ENCODE measurements at regions not wholly inside any gene's neighbourhood (a gene's known extent, or its start where the extent isn't known, plus 50 kb on each side); places are given as distances from the start of the nearest gene placed in this dataset.

- no peak overlapping the region for H3K4me3 ChIP-seq (replicated peaks; ENCODE audit: insufficient read depth, low read length)
- no peak overlapping the region for H3K27ac ChIP-seq (replicated peaks)
- TF ChIP-seq GABPA (IDR thresholded peaks at IDR 0.05; ENCODE audit: low read depth) = no peak
- no peak for TF ChIP-seq SPI1 (IDR thresholded peaks at IDR 0.05; ENCODE audit: borderline replicate concordance, low read depth)
- TF ChIP-seq, protein P1, sequence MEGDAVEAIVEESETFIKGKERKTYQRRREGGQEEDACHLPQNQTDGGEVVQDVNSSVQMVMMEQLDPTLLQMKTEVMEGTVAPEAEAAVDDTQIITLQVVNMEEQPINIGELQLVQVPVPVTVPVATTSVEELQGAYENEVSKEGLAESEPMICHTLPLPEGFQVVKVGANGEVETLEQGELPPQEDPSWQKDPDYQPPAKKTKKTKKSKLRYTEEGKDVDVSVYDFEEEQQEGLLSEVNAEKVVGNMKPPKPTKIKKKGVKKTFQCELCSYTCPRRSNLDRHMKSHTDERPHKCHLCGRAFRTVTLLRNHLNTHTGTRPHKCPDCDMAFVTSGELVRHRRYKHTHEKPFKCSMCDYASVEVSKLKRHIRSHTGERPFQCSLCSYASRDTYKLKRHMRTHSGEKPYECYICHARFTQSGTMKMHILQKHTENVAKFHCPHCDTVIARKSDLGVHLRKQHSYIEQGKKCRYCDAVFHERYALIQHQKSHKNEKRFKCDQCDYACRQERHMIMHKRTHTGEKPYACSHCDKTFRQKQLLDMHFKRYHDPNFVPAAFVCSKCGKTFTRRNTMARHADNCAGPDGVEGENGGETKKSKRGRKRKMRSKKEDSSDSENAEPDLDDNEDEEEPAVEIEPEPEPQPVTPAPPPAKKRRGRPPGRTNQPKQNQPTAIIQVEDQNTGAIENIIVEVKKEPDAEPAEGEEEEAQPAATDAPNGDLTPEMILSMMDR (IDR thresholded peaks at IDR 0.05; ENCODE audit: insufficient read depth, low read length) = no peak
- TF ChIP-seq POLR2AphosphoS5 (IDR thresholded peaks at IDR 0.05; ENCODE audit: low read depth) = no peak
- TF ChIP-seq, protein P2, sequence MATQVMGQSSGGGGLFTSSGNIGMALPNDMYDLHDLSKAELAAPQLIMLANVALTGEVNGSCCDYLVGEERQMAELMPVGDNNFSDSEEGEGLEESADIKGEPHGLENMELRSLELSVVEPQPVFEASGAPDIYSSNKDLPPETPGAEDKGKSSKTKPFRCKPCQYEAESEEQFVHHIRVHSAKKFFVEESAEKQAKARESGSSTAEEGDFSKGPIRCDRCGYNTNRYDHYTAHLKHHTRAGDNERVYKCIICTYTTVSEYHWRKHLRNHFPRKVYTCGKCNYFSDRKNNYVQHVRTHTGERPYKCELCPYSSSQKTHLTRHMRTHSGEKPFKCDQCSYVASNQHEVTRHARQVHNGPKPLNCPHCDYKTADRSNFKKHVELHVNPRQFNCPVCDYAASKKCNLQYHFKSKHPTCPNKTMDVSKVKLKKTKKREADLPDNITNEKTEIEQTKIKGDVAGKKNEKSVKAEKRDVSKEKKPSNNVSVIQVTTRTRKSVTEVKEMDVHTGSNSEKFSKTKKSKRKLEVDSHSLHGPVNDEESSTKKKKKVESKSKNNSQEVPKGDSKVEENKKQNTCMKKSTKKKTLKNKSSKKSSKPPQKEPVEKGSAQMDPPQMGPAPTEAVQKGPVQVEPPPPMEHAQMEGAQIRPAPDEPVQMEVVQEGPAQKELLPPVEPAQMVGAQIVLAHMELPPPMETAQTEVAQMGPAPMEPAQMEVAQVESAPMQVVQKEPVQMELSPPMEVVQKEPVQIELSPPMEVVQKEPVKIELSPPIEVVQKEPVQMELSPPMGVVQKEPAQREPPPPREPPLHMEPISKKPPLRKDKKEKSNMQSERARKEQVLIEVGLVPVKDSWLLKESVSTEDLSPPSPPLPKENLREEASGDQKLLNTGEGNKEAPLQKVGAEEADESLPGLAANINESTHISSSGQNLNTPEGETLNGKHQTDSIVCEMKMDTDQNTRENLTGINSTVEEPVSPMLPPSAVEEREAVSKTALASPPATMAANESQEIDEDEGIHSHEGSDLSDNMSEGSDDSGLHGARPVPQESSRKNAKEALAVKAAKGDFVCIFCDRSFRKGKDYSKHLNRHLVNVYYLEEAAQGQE (IDR thresholded peaks at IDR 0.05; ENCODE audit: insufficient replicate concordance, low read depth) = no peak
- no peaks in the 10 kb centered on the region for H3K27me3 ChIP-seq (ENCODE audit: insufficient read depth, poor library complexity, severe bottlenecking)
- DNase-seq (ENCODE audit: low read depth in 1 of 2, low spot score in 1 of 2) = no peak
Measured at GRCh38 chr17:68792042-68792685, 163.0 kb downstream of the ABCA8 start.

- Histone ChIP-seq H3K27ac (replicated peaks) (no peak overlapping the region), H3K27me3 (ENCODE audit: insufficient read depth, poor library complexity, severe bottlenecking) (no peaks in the 10 kb centered on the region), H3K4me3 (replicated peaks; ENCODE audit: insufficient read depth, low read length) (no peak overlapping the region)
- DNase-seq (ENCODE audit: low read depth in 1 of 2, low spot score in 1 of 2) = no peak
- TF ChIP-seq POLR2AphosphoS5 (IDR thresholded peaks at IDR 0.05; ENCODE audit: low read depth) (no peak), SPI1 (IDR thresholded peaks at IDR 0.05; ENCODE audit: borderline replicate concordance, low read depth) (no peak), GABPA (IDR thresholded peaks at IDR 0.05; ENCODE audit: low read depth) (no peak)
- TF ChIP-seq, protein P2 (IDR thresholded peaks at IDR 0.05; ENCODE audit: insufficient replicate concordance, low read depth) = no peak
- TF ChIP-seq, protein P1 (IDR thresholded peaks at IDR 0.05; ENCODE audit: insufficient read depth, low read length) = no peak
Measured at GRCh38 chr17:68790931-68791330, 164.3 kb downstream of the ABCA8 start.

- Histone ChIP-seq H3K27me3 (ENCODE audit: insufficient read depth, poor library complexity, severe bottlenecking) (no peaks in the 10 kb centered on the region), H3K4me3 (replicated peaks; ENCODE audit: insufficient read depth, low read length) (no peak overlapping the region), H3K27ac (replicated peaks) (no peak overlapping the region)
- TF ChIP-seq POLR2AphosphoS5 (IDR thresholded peaks at IDR 0.05; ENCODE audit: low read depth) = no peak
- TF ChIP-seq, protein P2 (IDR thresholded peaks at IDR 0.05; ENCODE audit: insufficient replicate concordance, low read depth) = no peak
- TF ChIP-seq, protein P1 (IDR thresholded peaks at IDR 0.05; ENCODE audit: insufficient read depth, low read length) = no peak
- TF ChIP-seq GABPA (IDR thresholded peaks at IDR 0.05; ENCODE audit: low read depth) = no peak
- no peak for TF ChIP-seq SPI1 (IDR thresholded peaks at IDR 0.05; ENCODE audit: borderline replicate concordance, low read depth)
- no peak for DNase-seq (ENCODE audit: low read depth in 1 of 2, low spot score in 1 of 2)
Measured at GRCh38 chr17:68790492-68790891, 164.7 kb downstream of the ABCA8 start.

All from HL-60 (cell line).